CD4-positive, alpha-beta T cell treated with Interleukin-1 beta for 1 hour (primary cell): ENCODE measurements at regions not wholly inside any gene's neighbourhood (a gene's known extent, or its start where the extent isn't known, plus 50 kb on each side); places are given as distances from the start of the nearest gene placed in this dataset.

Experiments
- DNase-seq, 2 donors: peaks; one replicate each; pipeline ENCODE4 v3.0.0-alpha.2; 2020 to 2022

DNA sequence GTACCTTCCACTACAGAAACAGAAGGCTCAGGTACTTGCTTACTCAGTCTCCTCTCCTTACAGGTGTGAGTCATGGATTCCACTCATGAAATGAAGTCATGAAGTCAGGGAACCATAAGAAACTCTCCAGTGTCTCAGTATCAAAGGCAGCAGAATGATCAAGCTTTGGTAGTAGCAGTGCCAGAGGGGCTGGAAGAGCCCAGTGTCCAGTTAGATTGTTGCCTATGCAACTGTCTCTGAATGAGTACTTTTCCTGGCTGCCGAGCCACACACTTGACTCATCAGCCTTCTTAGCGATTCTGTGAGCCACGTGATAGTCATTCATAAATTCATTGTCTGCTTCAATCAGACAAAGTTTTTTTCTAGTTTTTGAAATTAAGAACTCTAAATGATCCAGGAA, 52.2 kb upstream of the DTNBP1 start:
- DNase-seq: no peak

DNA sequence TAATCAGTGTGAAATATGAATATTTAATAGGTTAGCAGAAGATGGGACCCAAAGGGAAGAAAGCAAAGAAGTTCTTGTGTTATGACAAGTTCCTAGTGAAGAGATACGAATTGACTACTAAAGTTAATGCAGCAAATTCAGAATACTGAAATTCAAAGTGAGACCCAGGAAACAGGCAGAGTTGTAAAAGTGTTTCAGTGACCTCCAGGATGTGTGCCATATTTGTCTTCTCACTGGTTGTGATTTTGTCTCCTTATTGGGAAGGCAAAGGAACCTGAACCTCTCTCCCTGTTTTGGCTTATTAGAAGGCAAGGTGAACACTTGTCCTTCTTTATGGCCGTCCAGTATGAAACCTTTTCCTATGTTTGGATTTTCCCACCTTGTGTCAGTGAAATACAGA, 51.8 kb upstream of the DTNBP1 start:
- DNase-seq: no peak

DNA sequence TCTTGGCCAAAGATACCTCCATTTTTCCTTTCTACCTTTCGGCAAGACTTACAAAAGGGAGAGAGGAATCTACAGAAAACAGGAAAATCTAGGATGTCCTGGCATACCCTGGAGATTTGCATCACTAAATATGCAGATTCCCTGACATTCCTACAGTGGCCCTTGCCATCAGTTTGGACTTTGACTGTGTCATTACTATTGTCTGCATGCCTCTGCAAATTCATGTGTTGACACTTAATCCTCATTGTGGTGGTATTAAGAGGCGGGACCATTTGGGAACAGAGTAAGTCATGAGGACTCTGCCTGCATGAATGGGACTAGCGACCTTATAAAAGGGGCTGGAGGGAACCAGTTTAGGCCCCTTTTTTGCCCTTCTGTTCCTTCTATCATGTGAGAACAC, 50.5 kb upstream of the DTNBP1 start:
- no peak for DNase-seq

GRCh38 chr6:15712797-15713196, 50.0 kb upstream of the DTNBP1 start:
- DNase-seq: no peak
